A549 (cell line): ENCODE measurements at regions not wholly inside any gene's neighbourhood (a gene's known extent, or its start where the extent isn't known, plus 50 kb on each side); places are given as distances from the start of the nearest gene placed in this dataset.
"Not testable (repeated sequence)": the region's sequence is repeated elsewhere in the genome, so short reads cannot be mapped to it uniquely, and the experiment has no call there.

Source experiments
- ATAC-seq, 2 experiments: fragments of 200-7000 bp in 1 of 2; fragments of >200 bp in 1 of 2; cut with Nextera tagmentation in 1 of 2; cut with Tn5 transposase in 1 of 2; 3 replicates each; pipeline versions ENCODE4 v1.8.0 to v1.9.1; 2018 to 2020; ENCODE audit warnings: mild to moderate bottlenecking in 1 of 2, moderate library complexity in 1 of 2
- CTCF ChIA-PET: fragments of 300-600 bp; sonication (Branson Sonifier 250); formaldehyde crosslinking; extraction: SDS; loops from one replicate; lab custom pipeline; 2021; ENCODE audit warnings: antibody characterized with exemption, inconsistent platforms; lab: Yijun Ruan, JAX
- POLR2A ChIA-PET: fragments of 350-600 bp; formaldehyde crosslinking; extraction: SDS; loops from one replicate; lab custom pipeline; 2021; ENCODE audit warnings: antibody characterized with exemption, inconsistent platforms; lab: Yijun Ruan, JAX
- DNase-seq, 2 experiments: peaks; one replicate each; pipeline versions ENCODE4 v3.0.0 to v3.0.0-alpha.2; 2011 to 2016; ENCODE audit warnings: low read depth in 1 of 2, low spot score in 1 of 2
- FAIRE-seq: peaks from 2 replicates; lab custom pipeline; 2011; peaks lifted over from hg19 to GRCh38; lab: Jason Lieb, UNC
- H3K27ac ChIP-seq, 2 experiments: fragments of >200 bp; sonication (Bioruptor Twin); formaldehyde crosslinking; 3 replicates each; pipeline ENCODE4 v1.5.1; 2016 to 2017
- H3K4me1 ChIP-seq: fragments of >200 bp; sonication (Bioruptor Twin); formaldehyde crosslinking; 3 replicates; pipeline ENCODE4 v1.6.1; 2016
- H3K4me2 ChIP-seq: fragments of >200 bp; sonication (Bioruptor Twin); formaldehyde crosslinking; 3 replicates; pipeline ENCODE4 v1.6.1; 2016
- H3K4me3 ChIP-seq: fragments of >200 bp; sonication (Bioruptor Twin); formaldehyde crosslinking; 3 replicates; pipeline ENCODE4 v1.5.1; 2016
- H3K9me3 ChIP-seq: fragments of >200 bp; sonication (Bioruptor Twin); formaldehyde crosslinking; 3 replicates; pipeline ENCODE4 v1.6.1; 2016
- CBX2 ChIP-seq: fragments of 200-600 bp; sonication (generic); IDR thresholded peaks from 2 replicates; pipeline ENCODE4 v1.6.1; 2016; ENCODE audit warnings: low read depth, mild to moderate bottlenecking, borderline replicate concordance
- CEBPB ChIP-seq, 2 experiments: fragments of >200 bp in 1 of 2; sonication (Bioruptor Twin) in 1 of 2; formaldehyde crosslinking in 1 of 2; IDR thresholded peaks; 2 replicates each; pipeline ENCODE4 v1.6.1; 2012 to 2016
- CHD2 ChIP-seq: fragments of 150-350 bp; IDR thresholded peaks from 2 replicates; pipeline ENCODE4 v1.6.1; 2014; ENCODE audit warnings: low read length; ENCODE audit not compliant: partially characterized antibody
- CHD4 ChIP-seq: fragments of 200-600 bp; sonication (generic); IDR thresholded peaks from 2 replicates; pipeline ENCODE4 v1.6.1; 2016; ENCODE audit warnings: antibody characterized with exemption, mild to moderate bottlenecking, borderline replicate concordance
- CTCF ChIP-seq: fragments of >200 bp; sonication (Bioruptor Twin); formaldehyde crosslinking; IDR thresholded peaks from 3 replicates; pipeline ENCODE4 v1.5.1; 2016
- EP300 ChIP-seq, 2 experiments: fragments of >200 bp; sonication (Bioruptor Twin); formaldehyde crosslinking; IDR thresholded peaks; 2 replicates in 1 of 2; 3 replicates in 1 of 2; pipeline ENCODE4 v1.6.1; 2016 to 2017
- FOSB ChIP-seq: fragments of 250-450 bp; sonication (Bioruptor Pico); IDR thresholded peaks from 2 replicates; pipeline ENCODE4 v1.5.0; 2020; ENCODE audit warnings: mild to moderate bottlenecking, moderate library complexity
- HDAC2 ChIP-seq: fragments of 200-600 bp; sonication (generic); IDR thresholded peaks from 2 replicates; pipeline ENCODE4 v1.6.1; 2016
- HEYL ChIP-seq: fragments of 250-450 bp; sonication (Bioruptor Pico); IDR thresholded peaks from 2 replicates; pipeline ENCODE4 v1.8.0; 2021; ENCODE audit warnings: mild to moderate bottlenecking, moderate library complexity
- HOXB5 ChIP-seq: fragments of 250-450 bp; sonication (Bioruptor Pico); IDR thresholded peaks from 2 replicates; pipeline ENCODE4 v1.5.0; 2020; ENCODE audit warnings: mild to moderate bottlenecking, moderate library complexity
- MYC ChIP-seq: IDR thresholded peaks from 2 replicates; pipeline ENCODE4 v1.6.1; 2012; ENCODE audit warnings: mild to moderate bottlenecking, inconsistent platforms, low read length, improper control_type of control experiment, borderline replicate concordance
- NFE2L2 ChIP-seq: fragments of 150-350 bp; conservative IDR thresholded peaks from 2 replicates; pipeline ENCODE4 v1.6.1; 2014; ENCODE audit warnings: low read length
- NPAS2 ChIP-seq: fragments of 250-450 bp; sonication (Bioruptor Pico); IDR thresholded peaks from 2 replicates; pipeline ENCODE4 v1.8.0; 2022; ENCODE audit warnings: mild to moderate bottlenecking, moderate library complexity, borderline replicate concordance
- REST ChIP-seq: fragments of 200-600 bp; sonication (generic); IDR thresholded peaks from 2 replicates; pipeline ENCODE4 v1.6.1; 2016; ENCODE audit warnings: antibody characterized with exemption, mild to moderate bottlenecking, moderate library complexity
- ZFP36 ChIP-seq: fragments of 450-650 bp; IDR thresholded peaks from 2 replicates; pipeline ENCODE4 v1.6.1; 2014; ENCODE audit warnings: borderline replicate concordance; ENCODE audit not compliant: partially characterized antibody
- ZNF302 ChIP-seq: fragments of 250-450 bp; sonication (Bioruptor Pico); IDR thresholded peaks from 2 replicates; pipeline ENCODE4 v1.9.0; 2021; ENCODE audit warnings: inconsistent platforms, mild to moderate bottlenecking, moderate library complexity
- WGBS: methylation state at CpG from one replicate; pipeline ENCODE4 v1.1.6; 2017; ENCODE audit errors: missing lambda C conversion rate; 5-methylcytosine and 5-hydroxymethylcytosine counted together

- no peak for TF ChIP-seq HEYL
- no peak for TF ChIP-seq REST
- TF ChIP-seq EP300 (IDR thresholded peaks at IDR 0.05), result no peak
- TF ChIP-seq HOXB5 (CRISPR knock-in tag), result no peak
- no peak for TF ChIP-seq HDAC2
- TF ChIP-seq FOSB (CRISPR knock-in tag), result no peak
- TF ChIP-seq MYC, result no peak
- no peak for TF ChIP-seq NFE2L2
- no peak for TF ChIP-seq CTCF
- TF ChIP-seq NPAS2, result no peak
- no peak for TF ChIP-seq CHD4
- no peak for TF ChIP-seq CBX2
- no peak for TF ChIP-seq ZFP36
- TF ChIP-seq CHD2, result no peak
- no peak for TF ChIP-seq CEBPB (IDR thresholded peaks at IDR 0.05)
- TF ChIP-seq ZNF302, result no peak
- TF ChIP-seq, all 56 proteins: peak for 0
- Histone ChIP-seq H3K4me1 (no peaks in the 10 kb centered on the region), H3K27ac (no peak overlapping the region), H3K4me3 (no peak overlapping the region), H3K4me2 (no peak overlapping the region), H3K9me3 (0 out of 3 replicates have a peak, but pooled peaks cover 2% of the 10 kb centered on the region)
- CTCF ChIA-PET, result no interaction called here
- POLR2A ChIA-PET, result no interaction called here
- FAIRE-seq, result no peak
- DNase-seq, result no peak
- 51% methylated on average over 2 of the region's 2 CpGs for WGBS
- no peak for ATAC-seq
Measured at GRCh38 chr3:101913168-101913567, 63.9 kb downstream of the NFKBIZ start.

- POLR2A ChIA-PET, H3K4me2 ChIP-seq: not testable (repeated sequence)
- WGBS, result 72% methylated on average over 2 of the region's 2 CpGs
Measured at GRCh38 chr3:101917761-101918160, 68.4 kb downstream of the NFKBIZ start.

GRCh38 chr3:101922151-101922725, 72.9 kb downstream of the NFKBIZ start:
- DNase-seq, CTCF ChIA-PET, H3K27ac ChIP-seq, ATAC-seq, H3K4me3 ChIP-seq, FAIRE-seq, POLR2A ChIA-PET, H3K9me3 ChIP-seq, H3K4me2 ChIP-seq: not testable (repeated sequence)
- H3K4me1 ChIP-seq, result peaks cover 24% of the 10 kb centered on the region; the same call in 2 of the 3 replicates
- 76% methylated on average over 3 of the region's 3 CpGs for WGBS

More at GRCh38 chr3:101917761-101918160, 68.4 kb downstream of the NFKBIZ start:
- H3K9me3 ChIP-seq, ATAC-seq, FAIRE-seq, H3K4me3 ChIP-seq, CTCF ChIA-PET, H3K4me1 ChIP-seq, DNase-seq, H3K27ac ChIP-seq: not testable (repeated sequence)

- H3K4me3 ChIP-seq, ATAC-seq, DNase-seq, H3K4me2 ChIP-seq, CTCF ChIA-PET, FAIRE-seq, POLR2A ChIA-PET, H3K9me3 ChIP-seq: not testable (repeated sequence)
- Histone ChIP-seq H3K4me1 (peaks cover 35% of the 10 kb centered on the region; the same call in 2 of the 3 replicates), H3K27ac (peak overlapping the region in 1 of 2 experiments; percentile 37; a peak in 1 of 6 replicates)
- WGBS, result 89% methylated on average over 2 of the region's 2 CpGs
Measured at GRCh38 chr3:101924621-101925020, 75.3 kb downstream of the NFKBIZ start.

- CTCF ChIA-PET, POLR2A ChIA-PET: not testable (repeated sequence)
- ATAC-seq, result peak in 1 of 2 experiments; percentile 46; a peak in 3 of 6 replicates
Measured at GRCh38 chr3:101925124-101925523, 75.8 kb downstream of the NFKBIZ start.

More at GRCh38 chr3:101925124-101925523, 75.8 kb downstream of the NFKBIZ start:
- H3K4me3 ChIP-seq, FAIRE-seq, DNase-seq, H3K9me3 ChIP-seq: not testable (repeated sequence)
- Histone ChIP-seq H3K4me2 (peak overlapping the region; percentile 19; the same call in 1 of the 3 replicates), H3K27ac (peak overlapping the region in 1 of 2 experiments; percentile 37; a peak in 1 of 6 replicates), H3K4me1 (peaks cover 36% of the 10 kb centered on the region; the same call in 2 of the 3 replicates)
- WGBS, result 100% methylated on average over 1 of the region's 1 CpG
